WTC11 (cell line): ENCODE measurements at regions not wholly inside any gene's neighbourhood (a gene's known extent, or its start where the extent isn't known, plus 50 kb on each side); places are given as distances from the start of the nearest gene placed in this dataset.

ENCODE experiments used
- ATAC-seq: fragments of 200-7000 bp; cut with Tn5 transposase; 2 replicates; pipeline ENCODE4 v1.10.0; 2021; ENCODE audit warnings: mild to moderate bottlenecking, moderate library complexity
- CTCF ChIA-PET: fragments of 300-600 bp; sonication (Branson Sonifier 250); formaldehyde crosslinking; loops from one replicate; lab custom pipeline; 2021; ENCODE audit warnings: antibody characterized with exemption; lab: Charles Lee
- POLR2A ChIA-PET: fragments of 350-600 bp; sonication (Branson Sonifier 250); formaldehyde crosslinking; loops from one replicate; lab custom pipeline; 2021; ENCODE audit warnings: antibody characterized with exemption; lab: Charles Lee
- DNase-seq: peaks from one replicate; pipeline ENCODE4 v3.0.0; 2021; ENCODE audit warnings: low spot score
- H3K27ac Mint-ChIP-seq: 2 replicates; pipeline ENCODE4 v1.8.0; 2021; ENCODE audit warnings: mixed read lengths
- H3K27me3 Mint-ChIP-seq: 2 replicates; pipeline ENCODE4 v1.8.0; 2021; ENCODE audit warnings: low read depth, mild to moderate bottlenecking, moderate library complexity, mixed read lengths
- H3K36me3 Mint-ChIP-seq: 2 replicates; pipeline ENCODE4 v1.8.0; 2021; ENCODE audit warnings: mixed read lengths
- H3K4me1 Mint-ChIP-seq: 2 replicates; pipeline ENCODE4 v1.8.0; 2022; ENCODE audit warnings: mixed read lengths
- H3K4me3 Mint-ChIP-seq: 2 replicates; pipeline ENCODE4 v1.8.0; 2021; ENCODE audit warnings: mild to moderate bottlenecking, moderate library complexity, mixed read lengths
- H3K9me3 Mint-ChIP-seq: 2 replicates; pipeline ENCODE4 v1.8.0; 2021; ENCODE audit warnings: mixed read lengths
- HMGA2 ChIP-seq: fragments of 250-450 bp; sonication (Bioruptor Pico); IDR thresholded peaks from 2 replicates; pipeline ENCODE4 v1.4.0; 2021; ENCODE audit warnings: mild to moderate bottlenecking, moderate library complexity
- NFE2L1 ChIP-seq: sonication (generic); formaldehyde crosslinking; IDR thresholded peaks from 2 replicates; pipeline ENCODE4 v1.8.1; 2023; ENCODE audit warnings: missing genetic modification reagents
- NFYB ChIP-seq: sonication (generic); formaldehyde crosslinking; conservative IDR thresholded peaks from 2 replicates; pipeline ENCODE4 v1.8.0; 2022; ENCODE audit warnings: low read depth, missing genetic modification reagents
- RORB ChIP-seq: fragments of 250-450 bp; sonication (Bioruptor Pico); IDR thresholded peaks from 2 replicates; pipeline ENCODE4 v1.9.0; 2021; ENCODE audit warnings: mild to moderate bottlenecking
- ZNF138 ChIP-seq: sonication (generic); formaldehyde crosslinking; conservative IDR thresholded peaks from 2 replicates; pipeline ENCODE4 v1.8.1; 2022; ENCODE audit warnings: mild to moderate bottlenecking, moderate library complexity, missing genetic modification reagents
- ZNF671 ChIP-seq: fragments of 250-450 bp; sonication (Bioruptor Pico); IDR thresholded peaks from 2 replicates; pipeline ENCODE4 v1.8.0; 2021; ENCODE audit warnings: mild to moderate bottlenecking
- TF ChIP-seq, protein P1 (sequence below): fragments of 250-450 bp; sonication (Bioruptor Pico); IDR thresholded peaks from 2 replicates; pipeline ENCODE4 v1.9.0; 2021; ENCODE audit warnings: mild to moderate bottlenecking, borderline replicate concordance
- TF ChIP-seq, protein P2 (sequence below): fragments of 250-450 bp; sonication (Bioruptor Pico); IDR thresholded peaks from 2 replicates; pipeline ENCODE4 v1.9.0; 2021; ENCODE audit warnings: mild to moderate bottlenecking
- TF ChIP-seq, protein P3 (sequence below): sonication (generic); formaldehyde crosslinking; IDR thresholded peaks from 2 replicates; pipeline ENCODE4 v1.8.1; 2022; ENCODE audit warnings: mild to moderate bottlenecking, moderate library complexity, missing genetic modification reagents
- TF ChIP-seq, protein P4 (sequence below): sonication (generic); formaldehyde crosslinking; IDR thresholded peaks from 2 replicates; pipeline ENCODE4 v1.8.1; 2023; ENCODE audit warnings: mild to moderate bottlenecking, moderate library complexity, missing genetic modification reagents
- TF ChIP-seq, protein P5 (sequence below): sonication (generic); formaldehyde crosslinking; IDR thresholded peaks from 2 replicates; pipeline ENCODE4 v1.8.1; 2022; ENCODE audit warnings: missing genetic modification reagents, borderline replicate concordance
- TF ChIP-seq, protein P6 (sequence below): sonication (generic); formaldehyde crosslinking; IDR thresholded peaks from 2 replicates; pipeline ENCODE4 v1.8.1; 2022; ENCODE audit warnings: low read depth, mild to moderate bottlenecking, moderate library complexity, missing genetic modification reagents, borderline replicate concordance
- TF ChIP-seq, protein P7 (sequence below): sonication (generic); formaldehyde crosslinking; conservative IDR thresholded peaks from 2 replicates; pipeline ENCODE4 v1.8.1; 2023; ENCODE audit warnings: mild to moderate bottlenecking, low read depth, missing genetic modification reagents, moderate library complexity
- TF ChIP-seq, protein P8 (sequence below): fragments of 250-450 bp; sonication (Bioruptor Pico); IDR thresholded peaks from 2 replicates; pipeline ENCODE4 v1.8.0; 2021; ENCODE audit warnings: mild to moderate bottlenecking

DNA sequence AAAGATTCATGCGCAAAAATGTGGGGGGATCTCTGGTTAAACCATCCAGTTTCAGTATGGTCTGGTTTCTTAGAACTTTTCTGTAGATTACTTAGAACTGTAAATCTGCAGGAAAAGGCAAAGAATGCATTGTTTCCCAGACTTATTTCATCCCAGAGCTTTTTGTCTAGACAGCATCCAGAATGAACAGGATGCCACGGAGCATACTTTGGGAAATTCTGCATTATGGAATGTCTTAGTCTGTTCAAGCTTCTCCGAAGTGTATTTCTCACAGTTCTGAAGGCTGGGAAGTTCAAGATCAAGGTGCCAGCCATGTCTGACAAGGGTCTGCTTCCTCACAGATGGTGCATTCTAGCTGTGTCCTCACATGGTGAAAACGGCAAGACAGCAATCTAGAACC lies 136.3 kb downstream of the INHBA start (continued):
- TF ChIP-seq, protein P1, sequence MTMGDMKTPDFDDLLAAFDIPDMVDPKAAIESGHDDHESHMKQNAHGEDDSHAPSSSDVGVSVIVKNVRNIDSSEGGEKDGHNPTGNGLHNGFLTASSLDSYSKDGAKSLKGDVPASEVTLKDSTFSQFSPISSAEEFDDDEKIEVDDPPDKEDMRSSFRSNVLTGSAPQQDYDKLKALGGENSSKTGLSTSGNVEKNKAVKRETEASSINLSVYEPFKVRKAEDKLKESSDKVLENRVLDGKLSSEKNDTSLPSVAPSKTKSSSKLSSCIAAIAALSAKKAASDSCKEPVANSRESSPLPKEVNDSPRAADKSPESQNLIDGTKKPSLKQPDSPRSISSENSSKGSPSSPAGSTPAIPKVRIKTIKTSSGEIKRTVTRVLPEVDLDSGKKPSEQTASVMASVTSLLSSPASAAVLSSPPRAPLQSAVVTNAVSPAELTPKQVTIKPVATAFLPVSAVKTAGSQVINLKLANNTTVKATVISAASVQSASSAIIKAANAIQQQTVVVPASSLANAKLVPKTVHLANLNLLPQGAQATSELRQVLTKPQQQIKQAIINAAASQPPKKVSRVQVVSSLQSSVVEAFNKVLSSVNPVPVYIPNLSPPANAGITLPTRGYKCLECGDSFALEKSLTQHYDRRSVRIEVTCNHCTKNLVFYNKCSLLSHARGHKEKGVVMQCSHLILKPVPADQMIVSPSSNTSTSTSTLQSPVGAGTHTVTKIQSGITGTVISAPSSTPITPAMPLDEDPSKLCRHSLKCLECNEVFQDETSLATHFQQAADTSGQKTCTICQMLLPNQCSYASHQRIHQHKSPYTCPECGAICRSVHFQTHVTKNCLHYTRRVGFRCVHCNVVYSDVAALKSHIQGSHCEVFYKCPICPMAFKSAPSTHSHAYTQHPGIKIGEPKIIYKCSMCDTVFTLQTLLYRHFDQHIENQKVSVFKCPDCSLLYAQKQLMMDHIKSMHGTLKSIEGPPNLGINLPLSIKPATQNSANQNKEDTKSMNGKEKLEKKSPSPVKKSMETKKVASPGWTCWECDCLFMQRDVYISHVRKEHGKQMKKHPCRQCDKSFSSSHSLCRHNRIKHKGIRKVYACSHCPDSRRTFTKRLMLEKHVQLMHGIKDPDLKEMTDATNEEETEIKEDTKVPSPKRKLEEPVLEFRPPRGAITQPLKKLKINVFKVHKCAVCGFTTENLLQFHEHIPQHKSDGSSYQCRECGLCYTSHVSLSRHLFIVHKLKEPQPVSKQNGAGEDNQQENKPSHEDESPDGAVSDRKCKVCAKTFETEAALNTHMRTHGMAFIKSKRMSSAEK (CRISPR knock-in tag): no peak
- no peak for TF ChIP-seq HMGA2 (CRISPR knock-in tag)
- TF ChIP-seq RORB (CRISPR knock-in tag): no peak
- TF ChIP-seq NFYB: no peak
- no peak for TF ChIP-seq ZNF671 (CRISPR knock-in tag)
- TF ChIP-seq, protein P2, sequence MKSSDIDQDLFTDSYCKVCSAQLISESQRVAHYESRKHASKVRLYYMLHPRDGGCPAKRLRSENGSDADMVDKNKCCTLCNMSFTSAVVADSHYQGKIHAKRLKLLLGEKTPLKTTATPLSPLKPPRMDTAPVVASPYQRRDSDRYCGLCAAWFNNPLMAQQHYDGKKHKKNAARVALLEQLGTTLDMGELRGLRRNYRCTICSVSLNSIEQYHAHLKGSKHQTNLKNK (CRISPR knock-in tag): no peak
- TF ChIP-seq, protein P3, sequence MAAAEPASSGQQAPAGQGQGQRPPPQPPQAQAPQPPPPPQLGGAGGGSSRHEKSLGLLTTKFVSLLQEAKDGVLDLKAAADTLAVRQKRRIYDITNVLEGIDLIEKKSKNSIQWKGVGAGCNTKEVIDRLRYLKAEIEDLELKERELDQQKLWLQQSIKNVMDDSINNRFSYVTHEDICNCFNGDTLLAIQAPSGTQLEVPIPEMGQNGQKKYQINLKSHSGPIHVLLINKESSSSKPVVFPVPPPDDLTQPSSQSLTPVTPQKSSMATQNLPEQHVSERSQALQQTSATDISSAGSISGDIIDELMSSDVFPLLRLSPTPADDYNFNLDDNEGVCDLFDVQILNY: no peak
- TF ChIP-seq, protein P4, sequence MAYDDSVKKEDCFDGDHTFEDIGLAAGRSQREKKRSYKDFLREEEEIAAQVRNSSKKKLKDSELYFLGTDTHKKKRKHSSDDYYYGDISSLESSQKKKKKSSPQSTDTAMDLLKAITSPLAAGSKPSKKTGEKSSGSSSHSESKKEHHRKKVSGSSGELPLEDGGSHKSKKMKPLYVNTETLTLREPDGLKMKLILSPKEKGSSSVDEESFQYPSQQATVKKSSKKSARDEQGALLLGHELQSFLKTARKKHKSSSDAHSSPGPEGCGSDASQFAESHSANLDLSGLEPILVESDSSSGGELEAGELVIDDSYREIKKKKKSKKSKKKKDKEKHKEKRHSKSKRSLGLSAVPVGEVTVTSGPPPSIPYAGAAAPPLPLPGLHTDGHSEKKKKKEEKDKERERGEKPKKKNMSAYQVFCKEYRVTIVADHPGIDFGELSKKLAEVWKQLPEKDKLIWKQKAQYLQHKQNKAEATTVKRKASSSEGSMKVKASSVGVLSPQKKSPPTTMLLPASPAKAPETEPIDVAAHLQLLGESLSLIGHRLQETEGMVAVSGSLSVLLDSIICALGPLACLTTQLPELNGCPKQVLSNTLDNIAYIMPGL: no peak

DNA sequence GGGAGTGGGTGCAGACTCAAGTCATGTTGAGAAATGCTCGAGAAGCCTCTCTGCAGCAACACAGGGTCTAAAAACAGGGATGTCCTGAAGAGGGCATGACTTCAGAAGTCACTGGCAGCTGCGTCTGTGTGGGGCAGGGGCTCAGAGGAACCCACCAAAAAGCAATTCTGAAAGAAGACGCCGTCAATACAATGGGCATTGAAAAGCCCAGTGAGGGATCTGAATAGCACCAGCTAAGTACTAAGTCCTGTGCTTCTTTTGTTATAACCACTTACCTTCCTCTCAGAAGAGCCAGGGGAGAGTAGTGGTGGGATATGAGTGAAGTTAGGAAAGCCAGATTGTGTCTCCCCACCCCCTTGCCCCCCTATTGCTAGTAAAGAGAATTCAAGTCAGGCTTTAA lies 137.2 kb downstream of the INHBA start:
- ChIA-PET CTCF (interaction anchor here (1.0 kb wide), 1 partner anchor 133 kb away, joined by 3 read pairs; no protein-coding TSS in a partner anchor), POLR2A (no interaction called here)
- Mint-ChIP-seq H3K4me3 (no peak overlapping the region), H3K4me1 (peaks cover 5% of the 10 kb centered on the region; the same call in 1 of the 2 replicates), H3K9me3 (peaks cover 24% of the 10 kb centered on the region), H3K36me3 (no peaks in the 10 kb centered on the region), H3K27ac (no peak overlapping the region), H3K27me3 (peaks cover 3% of the 10 kb centered on the region; the same call in 1 of the 2 replicates)
- TF ChIP-seq, protein P2 (CRISPR knock-in tag): no peak
- TF ChIP-seq NFYB (no peak), ZNF138 (CRISPR knock-in tag) (no peak)
- TF ChIP-seq, protein P5, sequence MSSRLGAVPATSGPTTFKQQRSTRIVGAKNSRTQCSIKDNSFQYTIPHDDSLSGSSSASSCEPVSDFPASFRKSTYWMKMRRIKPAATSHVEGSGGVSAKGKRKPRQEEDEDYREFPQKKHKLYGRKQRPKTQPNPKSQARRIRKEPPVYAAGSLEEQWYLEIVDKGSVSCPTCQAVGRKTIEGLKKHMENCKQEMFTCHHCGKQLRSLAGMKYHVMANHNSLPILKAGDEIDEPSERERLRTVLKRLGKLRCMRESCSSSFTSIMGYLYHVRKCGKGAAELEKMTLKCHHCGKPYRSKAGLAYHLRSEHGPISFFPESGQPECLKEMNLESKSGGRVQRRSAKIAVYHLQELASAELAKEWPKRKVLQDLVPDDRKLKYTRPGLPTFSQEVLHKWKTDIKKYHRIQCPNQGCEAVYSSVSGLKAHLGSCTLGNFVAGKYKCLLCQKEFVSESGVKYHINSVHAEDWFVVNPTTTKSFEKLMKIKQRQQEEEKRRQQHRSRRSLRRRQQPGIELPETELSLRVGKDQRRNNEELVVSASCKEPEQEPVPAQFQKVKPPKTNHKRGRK (CRISPR knock-in tag): no peak
- TF ChIP-seq, protein P6, sequence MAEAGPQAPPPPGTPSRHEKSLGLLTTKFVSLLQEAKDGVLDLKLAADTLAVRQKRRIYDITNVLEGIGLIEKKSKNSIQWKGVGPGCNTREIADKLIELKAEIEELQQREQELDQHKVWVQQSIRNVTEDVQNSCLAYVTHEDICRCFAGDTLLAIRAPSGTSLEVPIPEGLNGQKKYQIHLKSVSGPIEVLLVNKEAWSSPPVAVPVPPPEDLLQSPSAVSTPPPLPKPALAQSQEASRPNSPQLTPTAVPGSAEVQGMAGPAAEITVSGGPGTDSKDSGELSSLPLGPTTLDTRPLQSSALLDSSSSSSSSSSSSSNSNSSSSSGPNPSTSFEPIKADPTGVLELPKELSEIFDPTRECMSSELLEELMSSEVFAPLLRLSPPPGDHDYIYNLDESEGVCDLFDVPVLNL: no peak
- DNase-seq: no peak
- no peak; the same call in 1 of the 2 replicates for ATAC-seq

DNA sequence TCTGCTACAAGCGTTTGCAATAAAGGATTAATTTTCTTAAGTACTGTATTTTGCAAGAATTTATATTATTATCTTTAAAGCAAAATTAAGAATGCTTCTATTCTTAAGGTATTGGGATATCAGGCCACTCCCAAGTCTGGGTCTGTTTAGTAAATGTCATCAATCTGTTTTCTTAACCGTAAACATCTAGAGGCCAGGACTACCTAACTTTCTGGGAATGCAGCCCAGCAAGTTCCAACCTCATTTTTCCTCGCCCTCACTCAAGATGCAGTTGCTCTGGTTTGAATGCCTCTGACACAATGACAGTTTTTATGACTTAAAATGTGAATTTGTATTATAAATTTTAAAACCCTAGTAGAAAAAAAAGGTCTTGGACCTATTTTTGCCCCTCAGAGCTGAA lies 143.5 kb downstream of the INHBA start:
- Mint-ChIP-seq H3K9me3 (peaks cover 46% of the 10 kb centered on the region), H3K4me3 (no peak overlapping the region), H3K27ac (no peak overlapping the region), H3K4me1 (peaks cover 8% of the 10 kb centered on the region), H3K36me3 (peaks cover 17% of the 10 kb centered on the region), H3K27me3 (peaks cover 7% of the 10 kb centered on the region; the same call in 1 of the 2 replicates)
- ChIA-PET CTCF (no interaction called here), POLR2A (no interaction called here)
- DNase-seq (no peak), ATAC-seq (no peak)
- no peak for TF ChIP-seq NFE2L1
- TF ChIP-seq, protein P7, sequence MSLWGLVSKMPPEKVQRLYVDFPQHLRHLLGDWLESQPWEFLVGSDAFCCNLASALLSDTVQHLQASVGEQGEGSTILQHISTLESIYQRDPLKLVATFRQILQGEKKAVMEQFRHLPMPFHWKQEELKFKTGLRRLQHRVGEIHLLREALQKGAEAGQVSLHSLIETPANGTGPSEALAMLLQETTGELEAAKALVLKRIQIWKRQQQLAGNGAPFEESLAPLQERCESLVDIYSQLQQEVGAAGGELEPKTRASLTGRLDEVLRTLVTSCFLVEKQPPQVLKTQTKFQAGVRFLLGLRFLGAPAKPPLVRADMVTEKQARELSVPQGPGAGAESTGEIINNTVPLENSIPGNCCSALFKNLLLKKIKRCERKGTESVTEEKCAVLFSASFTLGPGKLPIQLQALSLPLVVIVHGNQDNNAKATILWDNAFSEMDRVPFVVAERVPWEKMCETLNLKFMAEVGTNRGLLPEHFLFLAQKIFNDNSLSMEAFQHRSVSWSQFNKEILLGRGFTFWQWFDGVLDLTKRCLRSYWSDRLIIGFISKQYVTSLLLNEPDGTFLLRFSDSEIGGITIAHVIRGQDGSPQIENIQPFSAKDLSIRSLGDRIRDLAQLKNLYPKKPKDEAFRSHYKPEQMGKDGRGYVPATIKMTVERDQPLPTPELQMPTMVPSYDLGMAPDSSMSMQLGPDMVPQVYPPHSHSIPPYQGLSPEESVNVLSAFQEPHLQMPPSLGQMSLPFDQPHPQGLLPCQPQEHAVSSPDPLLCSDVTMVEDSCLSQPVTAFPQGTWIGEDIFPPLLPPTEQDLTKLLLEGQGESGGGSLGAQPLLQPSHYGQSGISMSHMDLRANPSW (CRISPR knock-in tag): no peak
- TF ChIP-seq, protein P8, sequence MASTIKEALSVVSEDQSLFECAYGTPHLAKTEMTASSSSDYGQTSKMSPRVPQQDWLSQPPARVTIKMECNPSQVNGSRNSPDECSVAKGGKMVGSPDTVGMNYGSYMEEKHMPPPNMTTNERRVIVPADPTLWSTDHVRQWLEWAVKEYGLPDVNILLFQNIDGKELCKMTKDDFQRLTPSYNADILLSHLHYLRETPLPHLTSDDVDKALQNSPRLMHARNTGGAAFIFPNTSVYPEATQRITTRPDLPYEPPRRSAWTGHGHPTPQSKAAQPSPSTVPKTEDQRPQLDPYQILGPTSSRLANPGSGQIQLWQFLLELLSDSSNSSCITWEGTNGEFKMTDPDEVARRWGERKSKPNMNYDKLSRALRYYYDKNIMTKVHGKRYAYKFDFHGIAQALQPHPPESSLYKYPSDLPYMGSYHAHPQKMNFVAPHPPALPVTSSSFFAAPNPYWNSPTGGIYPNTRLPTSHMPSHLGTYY (CRISPR knock-in tag): no peak
